22Rv1 (cell line): ENCODE measurements at regions not wholly inside any gene's neighbourhood (a gene's known extent, or its start where the extent isn't known, plus 50 kb on each side); places are given as distances from the start of the nearest gene placed in this dataset.

Experiments used
- H3K27ac ChIP-seq: fragments of 450-650 bp; 2 replicates; pipeline ENCODE4 v1.5.1; 2017
- ZFX ChIP-seq: fragments of 450-650 bp; IDR thresholded peaks from 2 replicates; pipeline ENCODE4 v1.6.1; 2017; ENCODE audit warnings: antibody characterized with exemption, borderline replicate concordance
- TF ChIP-seq, protein P1 (sequence below): fragments of 450-650 bp; IDR thresholded peaks from 2 replicates; pipeline ENCODE4 v1.5.1; 2017; ENCODE audit warnings: mild to moderate bottlenecking

DNA sequence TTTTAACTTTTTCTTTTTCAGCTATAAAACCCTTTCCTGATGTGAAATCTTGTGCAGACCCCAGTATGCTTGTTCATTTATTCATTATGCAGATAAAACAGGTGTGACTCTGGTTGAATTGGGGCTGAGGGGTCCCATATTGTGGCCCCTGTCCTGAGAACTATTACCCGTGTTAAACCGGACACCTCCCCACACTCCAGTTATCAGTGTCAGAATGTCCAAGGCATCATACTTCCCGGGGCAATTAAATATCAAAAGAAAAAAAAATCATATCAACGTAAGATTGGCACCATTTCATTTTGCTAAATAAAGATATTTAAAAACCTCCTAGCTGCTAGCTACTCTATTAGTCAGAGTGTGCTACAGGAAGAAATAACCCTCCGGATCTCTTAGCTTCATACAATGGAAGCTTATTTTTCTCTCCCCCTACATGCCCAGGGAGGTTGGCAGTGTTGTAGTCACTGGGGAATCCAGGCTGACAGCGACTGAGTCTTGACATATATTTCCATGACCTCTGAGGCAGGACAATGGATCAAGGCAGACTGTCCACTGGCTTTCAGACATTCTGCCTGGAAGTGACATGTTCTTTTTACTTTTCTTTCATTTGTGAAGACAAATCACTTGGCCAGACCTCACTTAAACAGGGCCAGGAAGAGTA lies 170.0 kb downstream of the SEC61B start:
- H3K27ac ChIP-seq, result no peak overlapping the region
- TF ChIP-seq ZFX, result no peak
- TF ChIP-seq, protein P1, sequence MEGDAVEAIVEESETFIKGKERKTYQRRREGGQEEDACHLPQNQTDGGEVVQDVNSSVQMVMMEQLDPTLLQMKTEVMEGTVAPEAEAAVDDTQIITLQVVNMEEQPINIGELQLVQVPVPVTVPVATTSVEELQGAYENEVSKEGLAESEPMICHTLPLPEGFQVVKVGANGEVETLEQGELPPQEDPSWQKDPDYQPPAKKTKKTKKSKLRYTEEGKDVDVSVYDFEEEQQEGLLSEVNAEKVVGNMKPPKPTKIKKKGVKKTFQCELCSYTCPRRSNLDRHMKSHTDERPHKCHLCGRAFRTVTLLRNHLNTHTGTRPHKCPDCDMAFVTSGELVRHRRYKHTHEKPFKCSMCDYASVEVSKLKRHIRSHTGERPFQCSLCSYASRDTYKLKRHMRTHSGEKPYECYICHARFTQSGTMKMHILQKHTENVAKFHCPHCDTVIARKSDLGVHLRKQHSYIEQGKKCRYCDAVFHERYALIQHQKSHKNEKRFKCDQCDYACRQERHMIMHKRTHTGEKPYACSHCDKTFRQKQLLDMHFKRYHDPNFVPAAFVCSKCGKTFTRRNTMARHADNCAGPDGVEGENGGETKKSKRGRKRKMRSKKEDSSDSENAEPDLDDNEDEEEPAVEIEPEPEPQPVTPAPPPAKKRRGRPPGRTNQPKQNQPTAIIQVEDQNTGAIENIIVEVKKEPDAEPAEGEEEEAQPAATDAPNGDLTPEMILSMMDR, result no peak

DNA sequence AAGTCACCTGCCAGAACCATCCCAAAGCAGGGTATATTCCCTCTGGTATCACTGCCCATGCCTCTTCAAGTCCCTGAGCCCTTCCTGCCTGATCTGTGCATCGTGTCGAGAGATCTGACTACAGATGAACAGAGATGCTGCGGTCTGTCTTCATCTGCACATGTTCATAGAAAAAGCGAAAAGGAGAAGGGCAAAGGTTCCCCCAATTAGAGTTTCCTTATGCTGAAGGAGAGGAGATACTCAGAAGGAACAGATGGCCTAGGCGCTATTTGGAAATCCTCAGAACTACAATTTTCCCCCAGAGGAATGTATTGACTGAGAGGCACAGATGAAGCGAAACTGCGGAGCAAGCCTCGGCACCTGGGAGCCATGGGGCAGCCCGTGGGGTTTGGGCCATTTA lies 170.9 kb downstream of the SEC61B start:
- TF ChIP-seq, protein P1, result no peak
- TF ChIP-seq ZFX, result no peak
- no peak overlapping the region for H3K27ac ChIP-seq

- H3K27ac ChIP-seq, result no peak overlapping the region
- TF ChIP-seq ZFX, result no peak
- TF ChIP-seq, protein P1, result no peak
Observed at GRCh38 chr9:99393993-99394392, 171.9 kb downstream of the SEC61B start.

DNA sequence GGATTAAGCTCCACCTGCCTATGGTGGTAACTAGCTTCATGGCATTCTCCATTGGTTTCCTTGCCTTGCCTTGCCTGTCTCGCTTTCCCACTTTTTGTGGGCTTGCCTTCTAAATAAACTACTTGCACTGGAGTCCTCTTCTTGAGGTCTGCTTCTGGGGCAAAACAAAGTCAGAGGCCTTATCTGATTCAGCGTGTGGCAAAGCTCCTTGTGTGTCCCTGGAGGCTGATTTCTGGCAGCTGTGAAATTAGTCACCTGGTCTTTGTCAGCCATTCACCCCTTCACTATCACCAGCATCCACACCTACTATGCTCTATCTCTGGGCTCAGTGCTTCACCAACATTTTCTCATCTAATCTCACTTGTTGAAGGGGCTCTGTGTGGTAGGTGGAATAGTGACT lies 176.2 kb downstream of the SEC61B start:
- no peak overlapping the region for H3K27ac ChIP-seq
- TF ChIP-seq, protein P1, result no peak
- no peak for TF ChIP-seq ZFX

DNA sequence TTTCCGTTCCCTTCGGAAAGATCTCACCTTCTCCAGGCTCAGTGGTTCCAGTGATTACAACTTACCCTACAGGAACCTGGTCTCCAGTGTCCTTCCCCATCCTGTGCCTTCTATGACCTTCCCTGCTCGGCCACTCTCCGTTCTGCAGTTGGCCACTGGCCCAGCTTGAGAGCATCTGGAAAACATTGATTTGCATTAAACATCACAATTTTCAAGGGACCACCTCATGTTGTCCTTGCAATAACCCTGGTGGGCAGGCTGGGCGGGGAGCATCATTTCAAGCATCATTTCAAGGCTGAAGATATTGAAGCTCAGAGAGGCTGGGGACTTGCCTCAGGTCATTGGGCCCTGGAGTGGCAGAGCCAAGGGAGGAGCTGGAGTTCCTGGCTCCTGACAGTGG lies 177.4 kb downstream of the SEC61B start:
- no peak overlapping the region for H3K27ac ChIP-seq
- TF ChIP-seq ZFX, result no peak
- TF ChIP-seq, protein P1, result no peak

GRCh38 chr9:99400184-99400731 lies 178.2 kb downstream of the SEC61B start:
- H3K27ac ChIP-seq, result no peak overlapping the region
- TF ChIP-seq, protein P1, result no peak
- no peak for TF ChIP-seq ZFX

DNA sequence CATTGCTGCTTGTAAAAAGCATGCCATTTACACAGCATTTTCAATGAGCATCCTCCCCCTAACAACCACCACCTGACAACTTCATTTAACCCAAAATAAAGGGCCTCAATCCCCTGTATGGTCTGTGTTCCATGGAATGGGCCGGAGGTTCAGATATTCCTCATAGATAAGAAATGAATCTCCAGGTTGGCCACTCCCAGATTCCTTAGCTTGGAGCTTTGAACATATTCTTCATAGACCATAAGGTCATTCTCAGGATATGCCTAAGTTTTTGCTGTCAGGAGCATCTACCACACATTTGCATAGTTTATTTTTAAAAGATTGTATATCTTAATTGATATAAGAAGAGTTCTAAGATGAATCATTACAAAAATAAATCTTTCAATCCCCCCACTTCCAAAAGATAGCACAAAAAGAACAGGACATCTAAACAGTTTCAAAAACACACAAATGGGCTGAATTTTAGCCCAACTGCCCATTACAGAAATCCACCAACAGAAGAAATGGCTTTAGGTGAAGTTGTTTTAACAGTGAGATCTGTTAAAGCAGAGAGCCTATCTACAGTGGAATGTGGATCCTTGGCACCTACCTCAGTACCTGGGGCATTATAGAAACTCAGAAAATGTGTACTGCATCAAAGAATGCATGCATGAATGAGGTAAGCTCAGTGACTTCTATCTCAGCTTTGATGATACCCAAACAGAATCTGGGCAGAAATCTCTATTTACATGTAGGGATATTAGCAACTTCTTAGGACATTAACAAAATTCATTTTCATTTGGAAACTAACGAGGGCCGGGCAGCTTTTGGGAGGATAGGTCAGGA lies 179.8 kb downstream of the SEC61B start:
- H3K27ac ChIP-seq, result no peak overlapping the region
- TF ChIP-seq, protein P1, result no peak
- TF ChIP-seq ZFX, result no peak
